Mesothelial cell of epicardium (in vitro differentiated cells): ENCODE measurements at regions not wholly inside any gene's neighbourhood (a gene's known extent, or its start where the extent isn't known, plus 50 kb on each side); places are given as distances from the start of the nearest gene placed in this dataset.

Experiments used
- DNase-seq, 2 experiments: peaks; one replicate each; pipeline ENCODE4 v3.0.0; 2021; ENCODE audit warnings: low spot score in 2 of 2; ENCODE audit not compliant: unreplicated experiment in 2 of 2
- H3K27ac Mint-ChIP-seq: 2 replicates; pipeline ENCODE4 v1.8.0; 2021; ENCODE audit warnings: mixed read lengths
- H3K27me3 Mint-ChIP-seq: 2 replicates; pipeline ENCODE4 v1.8.0; 2021; ENCODE audit warnings: low read depth, mixed read lengths
- H3K36me3 Mint-ChIP-seq: 2 replicates; pipeline ENCODE4 v1.8.0; 2021; ENCODE audit warnings: mixed read lengths
- H3K4me1 Mint-ChIP-seq: 2 replicates; pipeline ENCODE4 v1.8.0; 2021; ENCODE audit warnings: mixed read lengths
- H3K4me3 Mint-ChIP-seq: 2 replicates; pipeline ENCODE4 v1.8.0; 2021; ENCODE audit warnings: mild to moderate bottlenecking, moderate library complexity, mixed read lengths
- H3K9me3 Mint-ChIP-seq: 2 replicates; pipeline ENCODE4 v1.8.0; 2021; ENCODE audit warnings: mixed read lengths
- CTCF ChIP-seq: fragments of 200-600 bp; sonication (generic); IDR thresholded peaks from one replicate; pipeline ENCODE4 v1.5.0; 2021; ENCODE audit warnings: antibody characterized with exemption; ENCODE audit not compliant: unreplicated experiment

- Mint-ChIP-seq H3K4me1 (peaks cover 13% of the 10 kb centered on the region), H3K27me3 (no peaks in the 10 kb centered on the region), H3K4me3 (no peak overlapping the region), H3K9me3 (peaks cover 20% of the 10 kb centered on the region), H3K27ac (no peak overlapping the region), H3K36me3 (peaks cover 2% of the 10 kb centered on the region)
- no peak for TF ChIP-seq CTCF
- DNase-seq = no peak
These were observed 1657.4 kb upstream of the IGFBP7 start for GRCh38 chr4:58767598-58767997.

- H3K9me3 Mint-ChIP-seq = peaks cover 20% of the 10 kb centered on the region
- H3K4me3 Mint-ChIP-seq = no peak overlapping the region
- no peak for TF ChIP-seq CTCF
- H3K27me3 Mint-ChIP-seq = no peaks in the 10 kb centered on the region
- peak overlapping the region; percentile 5 for H3K27ac Mint-ChIP-seq
- DNase-seq = no peak
- H3K4me1 Mint-ChIP-seq = peaks cover 11% of the 10 kb centered on the region
- H3K36me3 Mint-ChIP-seq = peaks cover 2% of the 10 kb centered on the region
These were observed 1656.6 kb upstream of the IGFBP7 start for GRCh38 chr4:58766763-58767162.

- Mint-ChIP-seq H3K36me3 (peaks cover 2% of the 10 kb centered on the region), H3K27ac (no peak overlapping the region), H3K9me3 (peaks cover 13% of the 10 kb centered on the region), H3K4me3 (no peak overlapping the region), H3K4me1 (peaks cover 12% of the 10 kb centered on the region), H3K27me3 (no peaks in the 10 kb centered on the region)
- TF ChIP-seq CTCF = no peak
- DNase-seq = no peak
These were observed 1651.4 kb upstream of the IGFBP7 start for GRCh38 chr4:58761563-58761962.

- no peak overlapping the region for H3K27ac Mint-ChIP-seq
- H3K27me3 Mint-ChIP-seq = no peaks in the 10 kb centered on the region
- DNase-seq = no peak
- peaks cover 7% of the 10 kb centered on the region for H3K9me3 Mint-ChIP-seq
- H3K36me3 Mint-ChIP-seq = peaks cover 1% of the 10 kb centered on the region
- no peak for TF ChIP-seq CTCF
- no peak overlapping the region for H3K4me3 Mint-ChIP-seq
- H3K4me1 Mint-ChIP-seq = peaks cover 12% of the 10 kb centered on the region
These were observed 1650.6 kb upstream of the IGFBP7 start for GRCh38 chr4:58760737-58761136.

GRCh38 chr4:58760100-58760499, 1649.9 kb upstream of the IGFBP7 start:
- no peak for DNase-seq
- Mint-ChIP-seq H3K27me3 (no peaks in the 10 kb centered on the region), H3K27ac (no peak overlapping the region), H3K36me3 (no peaks in the 10 kb centered on the region), H3K4me3 (no peak overlapping the region), H3K4me1 (peaks cover 12% of the 10 kb centered on the region), H3K9me3 (peaks cover 5% of the 10 kb centered on the region)
- TF ChIP-seq CTCF = no peak

- no peaks in the 10 kb centered on the region for H3K36me3 Mint-ChIP-seq
- H3K27me3 Mint-ChIP-seq = no peaks in the 10 kb centered on the region
- no peak overlapping the region for H3K27ac Mint-ChIP-seq
- DNase-seq = no peak
- no peak for TF ChIP-seq CTCF
- H3K4me1 Mint-ChIP-seq = peaks cover 14% of the 10 kb centered on the region
- peaks cover 3% of the 10 kb centered on the region for H3K9me3 Mint-ChIP-seq
- H3K4me3 Mint-ChIP-seq = no peak overlapping the region
These were observed 1639.0 kb upstream of the IGFBP7 start for GRCh38 chr4:58749206-58749605.
